HepG2 (cell line): ENCODE measurements at regions not wholly inside any gene's neighbourhood (a gene's known extent, or its start where the extent isn't known, plus 50 kb on each side); places are given as distances from the start of the nearest gene placed in this dataset.

ENCODE experiments used
- EEA1 ChIP-seq: sonication (generic); formaldehyde crosslinking; IDR thresholded peaks from 2 replicates; pipeline ENCODE4 v1.5.1; 2020; ENCODE audit warnings: mild to moderate bottlenecking, missing genetic modification reagents, borderline replicate concordance
- FOSL1 ChIP-seq: sonication (generic); formaldehyde crosslinking; IDR thresholded peaks from 2 replicates; pipeline ENCODE4 v1.9.0; 2021; ENCODE audit warnings: missing genetic modification reagents, borderline replicate concordance
- JUNB ChIP-seq: sonication (generic); formaldehyde crosslinking; IDR thresholded peaks from 2 replicates; pipeline ENCODE4 v1.8.0; 2022; ENCODE audit warnings: missing genetic modification reagents, mild to moderate bottlenecking, borderline replicate concordance
- MTERF4 ChIP-seq: sonication (generic); formaldehyde crosslinking; IDR thresholded peaks from 2 replicates; pipeline ENCODE4 v1.8.0; 2023; ENCODE audit warnings: mild to moderate bottlenecking, missing genetic modification reagents
- NFYC ChIP-seq: IDR thresholded peaks from 2 replicates; pipeline ENCODE4 v1.6.1; 2016; ENCODE audit warnings: missing genetic modification reagents, missing compliant biosample characterization
- REST ChIP-seq, 2 experiments: IDR thresholded peaks; 2 replicates each; pipeline ENCODE4 v1.6.1; 2011 to 2012; ENCODE audit warnings: low read length in 2 of 2, borderline replicate concordance in 1 of 2, low read depth in 1 of 2, mild to moderate bottlenecking in 1 of 2, moderate library complexity in 1 of 2
- RFX5 ChIP-seq: IDR thresholded peaks from 2 replicates; pipeline ENCODE4 v1.6.1; 2011; ENCODE audit warnings: low read depth, low read length, improper control_type of control experiment
- SALL2 ChIP-seq: sonication (generic); formaldehyde crosslinking; IDR thresholded peaks from 2 replicates; pipeline ENCODE4 v1.8.1; 2023; ENCODE audit warnings: mild to moderate bottlenecking, missing genetic modification reagents, inconsistent platforms
- SETDB1 ChIP-seq: sonication (generic); formaldehyde crosslinking; IDR thresholded peaks from 2 replicates; pipeline ENCODE4 v1.5.1; 2020; ENCODE audit warnings: missing genetic modification reagents, mild to moderate bottlenecking, borderline replicate concordance
- SNAI1 ChIP-seq: sonication (generic); formaldehyde crosslinking; IDR thresholded peaks from 2 replicates; pipeline ENCODE4 v1.5.0; 2020; ENCODE audit warnings: mild to moderate bottlenecking, missing genetic modification reagents, borderline replicate concordance
- ZNF687 ChIP-seq: sonication (generic); formaldehyde crosslinking; IDR thresholded peaks from 2 replicates; pipeline ENCODE4 v1.5.1; 2020; ENCODE audit warnings: mild to moderate bottlenecking, missing genetic modification reagents, moderate library complexity
- ZNF713 ChIP-seq: sonication (generic); formaldehyde crosslinking; IDR thresholded peaks from 2 replicates; pipeline ENCODE4 v1.4.0; 2020; ENCODE audit warnings: mild to moderate bottlenecking, missing genetic modification reagents
- TF ChIP-seq, protein P1 (sequence below): sonication (generic); formaldehyde crosslinking; IDR thresholded peaks from 2 replicates; pipeline ENCODE4 v1.5.1; 2020; ENCODE audit warnings: missing genetic modification reagents, mild to moderate bottlenecking, borderline replicate concordance
- TF ChIP-seq, protein P2 (sequence below): IDR thresholded peaks from 2 replicates; pipeline ENCODE4 v1.6.1; 2018; ENCODE audit warnings: missing genetic modification reagents, mild to moderate bottlenecking, missing compliant biosample characterization

DNA sequence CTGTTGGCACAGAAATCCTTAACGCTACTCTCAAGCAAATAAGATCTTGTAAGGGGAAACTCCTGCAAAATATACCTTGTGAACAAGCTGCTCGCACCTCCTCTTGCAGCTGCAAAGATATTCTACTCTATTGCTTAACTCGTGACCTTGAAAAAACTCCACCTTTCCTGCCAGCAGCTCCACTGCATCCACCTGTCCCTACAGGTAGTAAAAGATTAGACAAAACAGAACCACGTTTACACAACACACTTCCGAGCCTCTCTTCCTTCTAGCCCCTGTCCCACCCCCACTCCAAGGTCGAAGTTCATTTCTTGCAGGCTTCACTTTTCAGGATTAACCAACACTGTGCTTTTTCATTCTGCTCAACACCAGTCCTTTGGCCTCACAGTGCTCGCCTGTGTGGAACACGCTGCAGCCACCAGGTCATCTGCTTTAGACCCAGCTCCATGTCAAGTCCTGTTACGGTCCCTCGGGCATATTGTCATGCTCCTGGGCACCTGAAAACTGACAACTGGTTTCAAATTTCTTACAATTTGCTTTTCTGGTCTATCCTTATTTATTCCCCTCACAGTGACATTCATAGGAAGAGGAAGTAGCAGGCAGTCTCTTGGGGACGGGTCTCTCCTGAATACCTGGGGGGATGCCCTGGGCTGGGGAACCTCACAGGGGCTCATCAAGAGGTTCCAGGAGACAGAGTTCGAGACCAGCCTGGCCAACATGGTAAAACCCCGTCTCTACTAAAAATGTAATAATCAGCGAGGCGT, 165.8 kb upstream of the KLF14 start (continued):
- TF ChIP-seq MTERF4 (CRISPR knock-in tag) (0 out of 2 replicates have a peak, but pooled peaks have one; percentile 34), SNAI1 (no peak; the same call in 1 of the 2 replicates), NFYC (CRISPR knock-in tag) (peak; percentile 36), ZNF687 (CRISPR knock-in tag) (peak; percentile 68; the same call in 1 of the 2 replicates), REST (IDR thresholded peaks at IDR 0.05; ENCODE audit: borderline replicate concordance in 1 of 2, low read depth in 1 of 2, low read length in 2 of 2) (no peak), RFX5 (no peak), EEA1 (CRISPR knock-in tag) (no peak), SETDB1 (CRISPR knock-in tag) (no peak), JUNB (no peak), ZNF713 (CRISPR knock-in tag) (no peak), SALL2 (0 out of 2 replicates have a peak, but pooled peaks have one; percentile 77), FOSL1 (peak; percentile 12; the same call in 1 of the 2 replicates)
- TF ChIP-seq, protein P1, sequence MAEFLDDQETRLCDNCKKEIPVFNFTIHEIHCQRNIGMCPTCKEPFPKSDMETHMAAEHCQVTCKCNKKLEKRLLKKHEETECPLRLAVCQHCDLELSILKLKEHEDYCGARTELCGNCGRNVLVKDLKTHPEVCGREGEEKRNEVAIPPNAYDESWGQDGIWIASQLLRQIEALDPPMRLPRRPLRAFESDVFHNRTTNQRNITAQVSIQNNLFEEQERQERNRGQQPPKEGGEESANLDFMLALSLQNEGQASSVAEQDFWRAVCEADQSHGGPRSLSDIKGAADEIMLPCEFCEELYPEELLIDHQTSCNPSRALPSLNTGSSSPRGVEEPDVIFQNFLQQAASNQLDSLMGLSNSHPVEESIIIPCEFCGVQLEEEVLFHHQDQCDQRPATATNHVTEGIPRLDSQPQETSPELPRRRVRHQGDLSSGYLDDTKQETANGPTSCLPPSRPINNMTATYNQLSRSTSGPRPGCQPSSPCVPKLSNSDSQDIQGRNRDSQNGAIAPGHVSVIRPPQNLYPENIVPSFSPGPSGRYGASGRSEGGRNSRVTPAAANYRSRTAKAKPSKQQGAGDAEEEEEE: no peak
- TF ChIP-seq, protein P2, sequence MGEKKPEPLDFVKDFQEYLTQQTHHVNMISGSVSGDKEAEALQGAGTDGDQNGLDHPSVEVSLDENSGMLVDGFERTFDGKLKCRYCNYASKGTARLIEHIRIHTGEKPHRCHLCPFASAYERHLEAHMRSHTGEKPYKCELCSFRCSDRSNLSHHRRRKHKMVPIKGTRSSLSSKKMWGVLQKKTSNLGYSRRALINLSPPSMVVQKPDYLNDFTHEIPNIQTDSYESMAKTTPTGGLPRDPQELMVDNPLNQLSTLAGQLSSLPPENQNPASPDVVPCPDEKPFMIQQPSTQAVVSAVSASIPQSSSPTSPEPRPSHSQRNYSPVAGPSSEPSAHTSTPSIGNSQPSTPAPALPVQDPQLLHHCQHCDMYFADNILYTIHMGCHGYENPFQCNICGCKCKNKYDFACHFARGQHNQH (CRISPR knock-in tag): peak; percentile 92
